Fibroblast of skin of left biceps (primary cell): ENCODE measurements at regions not wholly inside any gene's neighbourhood (a gene's known extent, or its start where the extent isn't known, plus 50 kb on each side); places are given as distances from the start of the nearest gene placed in this dataset.

Experiments used
- DNase-seq, 2 experiments: peaks; one replicate each; pipeline ENCODE4 v3.0.0-alpha.2; 2013; ENCODE audit warnings: low read depth in 2 of 2

DNA sequence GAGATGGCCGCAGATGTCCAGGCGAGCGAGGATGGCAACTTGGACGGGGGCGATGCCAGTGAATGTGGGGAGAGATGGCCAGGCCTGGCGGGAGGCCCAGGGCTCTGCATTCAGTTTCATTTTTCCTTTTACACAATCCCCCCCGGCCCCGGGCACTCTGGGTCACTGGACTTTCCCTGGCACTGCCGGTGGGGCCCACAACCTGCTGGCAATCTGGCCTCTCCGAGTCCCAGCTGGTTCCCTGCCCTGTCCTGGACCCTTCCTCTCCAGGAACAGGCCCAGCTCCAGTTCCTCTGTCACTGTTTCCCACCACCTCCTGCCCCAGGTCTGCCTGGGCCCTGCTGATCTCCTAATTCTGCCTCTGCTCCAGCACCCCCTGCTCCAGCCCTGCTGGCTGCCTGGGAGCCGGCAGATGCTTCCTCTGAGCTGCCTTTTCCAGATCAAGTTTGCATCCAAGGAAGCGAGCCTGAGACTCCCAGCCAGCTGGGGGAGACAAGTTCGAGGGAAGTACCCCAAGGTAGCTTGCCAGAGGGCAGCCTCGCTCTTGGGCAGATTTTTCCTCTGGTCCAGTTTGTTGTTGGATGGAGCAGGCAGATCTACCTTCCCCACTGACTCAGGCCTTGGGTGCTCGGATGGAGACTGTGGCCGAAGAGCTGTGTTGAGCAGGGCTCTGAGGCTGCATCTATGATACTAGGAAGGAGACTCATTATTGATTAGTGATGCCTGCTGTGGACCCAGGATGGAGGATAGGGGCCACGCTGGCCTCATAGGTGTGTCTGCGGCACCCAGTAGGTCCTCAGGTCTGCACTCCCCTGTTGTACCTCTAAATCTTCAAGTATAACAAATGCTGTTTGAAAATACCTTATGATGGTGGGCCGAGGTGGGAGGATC, 83.2 kb downstream of the CEBPB start:
- DNase-seq: no peak

DNA sequence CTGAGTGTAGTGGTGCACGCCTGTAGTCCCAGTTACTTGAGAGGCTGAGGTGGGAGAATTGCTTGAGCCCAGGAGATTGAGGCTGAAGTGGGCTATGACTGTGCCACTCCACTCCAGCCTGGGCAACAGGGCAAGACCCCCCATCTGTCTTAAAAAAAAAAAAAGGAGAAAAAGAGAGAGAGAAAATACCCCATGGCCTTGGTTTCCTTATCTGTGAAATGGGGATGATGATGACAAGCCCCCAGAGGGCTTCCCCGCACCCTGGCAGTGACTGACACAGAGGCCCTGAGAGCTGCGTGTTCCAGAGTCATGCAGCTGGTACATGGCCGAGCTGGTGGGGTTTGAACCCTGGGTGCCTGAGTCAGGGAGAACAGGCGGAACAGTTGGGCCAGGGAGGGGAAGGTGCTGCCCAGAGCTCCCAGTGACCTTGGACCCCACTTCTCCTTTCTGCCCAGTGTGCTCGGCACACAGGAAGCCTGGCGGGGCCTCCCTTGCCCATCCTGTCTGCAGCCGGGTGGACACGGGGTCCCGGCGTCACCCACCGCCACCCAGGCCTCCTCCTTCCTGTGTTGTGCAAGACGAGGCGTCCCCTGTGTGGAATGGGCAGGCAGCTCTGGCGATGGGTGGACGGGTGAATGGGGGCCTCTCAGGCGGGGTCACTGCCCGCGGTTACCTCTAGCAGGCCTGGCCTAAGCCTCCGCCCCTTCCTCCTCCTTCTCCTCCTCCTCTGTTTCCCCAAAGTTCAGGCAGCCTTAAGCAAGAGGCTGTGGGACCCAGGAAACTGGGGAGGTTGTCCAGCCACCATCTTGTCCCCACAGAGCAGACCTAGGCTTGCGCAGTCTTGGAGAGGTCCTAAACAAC, 84.2 kb downstream of the CEBPB start:
- DNase-seq: no peak

DNA sequence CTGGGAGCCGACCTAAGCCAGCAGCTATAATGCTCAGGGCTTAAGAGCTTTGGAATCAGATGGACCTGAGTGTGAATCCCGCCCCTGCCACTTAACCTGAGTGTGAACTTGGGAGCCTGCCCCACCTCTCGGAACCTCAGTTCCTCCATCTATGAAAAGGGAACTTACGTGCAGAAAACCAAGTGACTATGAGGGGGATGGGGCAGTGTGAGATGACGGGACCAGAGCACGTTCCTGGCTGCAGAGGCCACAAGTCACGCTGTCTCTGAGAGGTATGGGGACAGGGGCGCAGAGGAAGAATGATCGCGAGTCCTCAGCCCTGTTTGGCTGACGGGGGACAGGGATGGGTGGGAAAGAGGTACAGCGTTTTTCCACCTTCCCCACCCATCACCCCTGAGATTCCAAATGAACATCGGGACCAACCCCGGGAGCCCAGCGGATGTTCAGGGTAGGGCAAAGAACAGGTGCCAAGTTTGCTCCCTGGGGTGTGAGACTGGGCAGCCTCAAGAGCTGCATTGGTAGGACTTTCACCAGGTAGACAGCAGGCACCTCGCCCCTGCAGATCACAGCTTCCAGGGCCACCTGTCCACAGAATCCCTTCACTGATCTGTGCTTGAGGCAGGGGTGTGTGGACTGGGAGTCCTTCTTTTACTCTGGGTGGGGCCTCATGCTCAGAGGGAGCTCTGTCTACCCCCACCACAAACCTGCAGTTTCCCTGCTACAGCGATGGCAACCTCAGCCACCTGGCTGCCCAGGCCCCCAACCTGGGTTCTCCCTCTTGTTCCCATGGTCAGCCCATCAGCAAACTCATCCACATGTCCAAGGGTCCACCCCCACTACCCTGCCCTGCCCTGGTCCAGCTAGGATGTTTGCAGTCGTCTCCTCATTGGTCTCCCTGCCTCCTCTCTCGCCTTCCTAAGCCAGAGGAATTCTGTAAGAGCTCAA, 85.8 kb downstream of the CEBPB start:
- no peak for DNase-seq

DNA sequence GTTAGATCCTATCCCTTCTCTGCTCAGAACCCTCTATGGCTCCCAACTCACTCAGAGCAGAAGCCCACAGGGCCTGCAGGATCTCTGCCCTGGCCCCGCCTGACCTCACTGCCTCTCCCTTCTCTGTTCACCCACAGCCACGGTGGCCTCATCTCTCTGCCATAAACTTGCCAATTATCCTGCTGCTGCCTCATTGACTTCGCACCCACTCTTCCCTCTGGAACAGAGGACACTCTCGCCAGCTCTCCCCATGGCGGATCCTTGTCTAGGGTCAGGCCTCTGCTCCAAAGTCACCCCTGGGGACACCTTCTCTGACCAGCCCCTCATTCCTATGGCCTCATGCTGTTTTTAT, 86.4 kb downstream of the CEBPB start:
- DNase-seq: no peak

DNA sequence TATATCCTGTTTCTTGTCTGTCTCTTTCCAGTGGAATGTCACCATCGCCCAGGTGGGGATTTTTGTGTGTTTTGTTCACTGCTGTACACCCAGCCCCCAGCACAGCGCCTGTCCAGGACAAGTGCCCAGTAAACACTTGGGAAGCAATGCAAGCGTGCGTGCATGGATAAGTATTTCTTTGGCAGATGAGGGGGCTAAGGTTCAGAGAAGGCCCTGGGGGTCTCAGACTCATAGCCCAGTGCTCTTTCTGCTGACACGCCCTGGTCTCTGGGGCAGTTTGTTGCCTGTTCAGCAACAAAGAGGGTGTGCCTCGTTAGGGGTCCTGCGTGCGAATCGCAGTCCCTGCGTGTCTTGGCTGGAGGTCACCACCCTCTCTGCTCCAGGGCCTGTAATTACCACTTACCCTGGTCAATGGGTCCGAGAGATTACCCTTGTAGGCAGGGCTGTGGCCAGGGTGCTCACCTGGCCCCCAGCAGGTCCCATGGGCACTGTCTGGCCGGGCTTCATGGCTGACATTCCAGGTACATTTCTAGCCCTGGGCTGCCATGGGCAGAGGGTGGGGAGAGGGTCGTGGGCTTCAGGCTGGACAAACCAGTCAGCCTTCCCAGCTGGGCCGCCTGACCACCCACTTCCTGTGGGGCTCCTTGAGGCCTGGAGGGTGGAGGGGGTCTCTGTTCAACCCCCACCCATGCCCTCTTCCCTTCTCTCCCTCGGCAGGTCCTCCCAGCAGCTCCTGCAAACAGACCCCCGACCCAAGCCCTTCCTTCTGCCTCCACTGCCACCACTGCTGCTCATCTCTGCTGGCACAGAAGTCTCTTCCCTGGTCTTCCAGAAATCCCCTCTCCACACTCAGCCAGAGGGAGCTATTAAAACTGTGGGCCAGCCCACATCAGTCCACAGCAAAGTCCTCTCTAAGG, 87.1 kb downstream of the CEBPB start:
- DNase-seq: no peak

DNA sequence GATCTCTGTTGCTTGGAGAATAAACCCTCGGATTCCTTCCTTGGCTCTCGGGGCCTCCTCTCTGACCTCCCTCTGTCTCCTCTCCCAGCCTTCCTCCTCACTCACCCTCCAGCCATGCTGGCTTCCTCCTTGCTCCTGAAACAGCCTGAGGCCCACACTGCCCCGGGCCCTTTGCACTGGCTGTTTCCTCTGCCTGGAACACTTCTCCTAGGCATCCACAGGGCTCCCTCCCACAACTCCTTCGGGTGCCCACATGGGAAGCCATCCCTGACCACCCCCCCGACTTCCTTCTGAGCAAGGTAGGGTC, 87.7 kb downstream of the CEBPB start:
- no peak for DNase-seq

DNA sequence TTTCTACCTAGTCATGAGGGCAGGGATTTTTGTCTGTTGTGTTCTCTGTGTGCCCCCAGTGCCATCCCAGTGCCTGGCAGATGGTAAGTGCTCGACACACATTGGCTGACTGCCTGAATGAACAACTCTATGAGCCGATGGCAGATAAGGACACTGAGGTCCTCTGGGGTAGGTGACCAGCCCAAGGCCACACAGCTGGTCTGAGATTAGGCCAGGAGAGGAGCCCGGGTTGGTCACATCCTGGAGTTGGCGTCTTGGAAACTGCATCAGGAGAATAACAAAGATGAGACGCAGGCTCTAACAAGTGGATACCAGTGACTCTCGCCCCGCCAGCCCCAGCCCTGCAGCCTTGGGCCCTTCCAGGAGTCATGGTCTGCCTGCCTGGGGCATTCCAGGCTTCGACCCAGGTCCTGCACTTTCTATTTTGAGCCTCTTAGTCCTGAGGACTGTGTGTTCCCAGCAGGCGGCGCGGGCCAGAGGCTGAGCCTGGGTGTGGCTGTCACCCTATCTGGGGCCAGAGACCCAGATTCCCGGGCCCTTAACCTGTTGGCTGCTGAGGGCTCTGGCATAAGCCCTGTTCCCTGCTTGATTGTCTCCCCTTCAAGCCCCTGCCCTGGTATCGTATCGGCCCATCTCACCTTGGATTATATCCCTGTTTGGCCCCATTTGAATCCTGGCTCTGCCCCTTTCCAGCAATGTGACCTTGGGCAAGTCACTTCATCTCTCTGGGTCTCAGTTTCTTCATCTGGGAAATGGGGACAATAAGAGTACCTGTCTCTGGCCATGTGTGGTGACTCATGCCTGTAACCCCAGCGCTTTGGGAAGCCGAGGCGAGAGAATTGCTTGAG, 88.3 kb downstream of the CEBPB start:
- DNase-seq: no peak

DNA sequence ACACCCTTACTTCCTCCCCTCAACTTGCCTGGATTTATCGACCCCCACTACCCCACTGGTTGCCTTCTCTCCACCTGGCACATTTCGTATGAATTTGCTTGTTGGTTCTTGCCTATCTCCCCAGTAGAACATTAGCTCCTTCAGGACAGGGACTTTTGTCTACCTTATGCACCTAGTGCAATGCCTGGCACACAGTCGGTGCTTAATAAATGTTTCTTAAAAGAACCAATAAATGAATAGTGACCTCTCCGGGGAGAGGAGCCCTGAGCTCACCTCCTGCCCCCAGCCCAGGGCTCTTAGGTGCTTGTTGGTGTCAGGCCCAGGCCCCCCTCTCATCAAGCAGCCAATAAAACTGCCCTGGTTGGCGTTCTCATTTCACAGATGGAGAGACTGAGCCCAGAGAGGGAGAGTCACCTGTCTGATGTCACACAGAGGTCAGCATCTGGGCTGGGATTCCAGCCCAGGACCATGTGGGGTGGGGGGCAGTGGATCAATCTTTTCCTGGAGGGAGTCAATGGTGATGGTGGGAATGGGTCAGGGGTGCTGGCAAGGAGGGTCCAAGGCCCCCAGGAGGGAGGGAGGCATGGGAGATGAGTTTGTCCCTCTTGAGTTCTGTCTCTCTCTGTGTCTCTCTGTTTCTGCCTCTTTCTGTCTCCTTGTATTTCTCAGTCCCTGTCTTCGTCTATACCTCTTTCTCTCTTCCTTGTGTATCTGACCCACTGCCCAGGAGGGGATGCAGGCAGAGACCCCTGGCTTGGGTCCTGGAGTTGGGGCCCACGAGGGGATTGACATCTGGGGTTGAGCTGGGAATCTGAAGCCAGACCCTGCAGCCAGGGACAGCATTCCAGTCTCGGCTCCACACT, 89.6 kb downstream of the CEBPB start:
- no peak for DNase-seq

DNA sequence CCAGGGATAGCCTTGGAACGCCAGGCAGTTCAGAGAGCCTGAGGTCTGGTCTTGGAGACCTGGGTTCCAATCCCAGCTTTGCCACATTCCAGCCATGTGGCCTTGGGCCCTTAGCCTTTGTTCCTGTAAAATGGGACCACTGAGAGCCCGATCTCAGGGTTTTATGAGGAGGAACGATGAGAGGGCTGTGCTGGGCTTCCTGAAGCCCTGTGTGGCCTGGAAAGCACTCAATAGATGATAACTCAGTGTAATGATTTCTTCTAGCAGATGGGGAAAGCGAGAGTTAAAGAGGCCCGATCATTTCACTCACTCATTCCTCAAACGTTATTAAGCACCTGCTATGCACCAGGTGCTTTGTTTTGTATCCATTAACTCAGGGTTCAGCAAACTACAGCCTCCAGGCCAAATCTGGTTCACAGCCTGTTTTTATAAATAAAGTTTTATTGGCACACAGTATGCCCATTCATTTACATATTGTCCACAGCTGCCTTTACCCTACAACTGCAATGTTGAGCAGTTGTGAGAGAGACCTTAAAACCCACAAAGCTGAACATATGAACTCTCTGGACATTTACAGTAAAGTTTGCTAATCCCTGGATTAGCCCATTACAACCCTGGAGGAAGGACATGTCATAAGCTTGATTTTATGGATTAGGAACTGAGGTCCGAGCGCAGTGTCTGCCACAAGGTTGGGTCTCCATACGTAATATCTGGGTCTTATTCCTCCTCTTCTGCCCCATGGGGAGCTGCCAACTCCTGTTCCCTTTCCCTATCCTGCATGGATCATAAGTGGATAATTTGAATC, 90.4 kb downstream of the CEBPB start:
- no peak for DNase-seq

DNA sequence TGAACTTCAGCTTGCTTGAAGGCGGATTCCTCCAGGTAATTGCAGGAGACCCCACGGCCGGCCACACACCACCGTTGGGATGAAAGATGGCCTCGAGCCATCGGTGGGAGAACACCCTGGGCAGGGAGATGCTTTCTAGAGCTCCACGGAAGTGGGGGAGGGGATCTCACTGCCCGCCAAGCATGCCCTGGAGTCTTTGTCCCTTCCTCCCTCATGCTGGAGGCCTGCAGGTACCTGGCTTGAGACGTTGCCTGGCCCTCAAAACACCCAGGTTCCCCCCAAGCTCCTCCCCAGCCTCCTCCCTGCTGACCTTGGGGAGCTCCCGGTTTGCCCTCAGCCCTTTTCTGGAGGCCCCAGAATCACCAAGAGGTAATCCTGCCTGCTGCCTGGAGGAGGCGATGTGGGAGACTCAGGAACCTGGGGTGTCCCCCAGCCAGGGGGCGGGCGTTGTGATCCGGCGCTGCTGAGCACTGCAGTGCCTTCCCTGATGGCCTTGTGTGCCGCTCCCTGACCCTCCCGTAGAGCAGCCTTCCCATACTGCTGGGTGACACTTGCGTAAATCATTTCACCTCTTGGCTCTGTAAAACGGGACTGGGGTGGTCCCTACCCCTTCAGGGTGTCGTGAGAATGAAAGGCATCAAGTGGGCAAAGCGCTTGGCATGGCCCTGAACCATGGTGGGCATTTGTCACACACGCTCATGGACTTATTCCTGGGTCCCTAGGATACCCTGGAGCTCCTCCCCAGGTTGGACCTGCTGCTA, 91.4 kb downstream of the CEBPB start:
- no peak for DNase-seq

DNA sequence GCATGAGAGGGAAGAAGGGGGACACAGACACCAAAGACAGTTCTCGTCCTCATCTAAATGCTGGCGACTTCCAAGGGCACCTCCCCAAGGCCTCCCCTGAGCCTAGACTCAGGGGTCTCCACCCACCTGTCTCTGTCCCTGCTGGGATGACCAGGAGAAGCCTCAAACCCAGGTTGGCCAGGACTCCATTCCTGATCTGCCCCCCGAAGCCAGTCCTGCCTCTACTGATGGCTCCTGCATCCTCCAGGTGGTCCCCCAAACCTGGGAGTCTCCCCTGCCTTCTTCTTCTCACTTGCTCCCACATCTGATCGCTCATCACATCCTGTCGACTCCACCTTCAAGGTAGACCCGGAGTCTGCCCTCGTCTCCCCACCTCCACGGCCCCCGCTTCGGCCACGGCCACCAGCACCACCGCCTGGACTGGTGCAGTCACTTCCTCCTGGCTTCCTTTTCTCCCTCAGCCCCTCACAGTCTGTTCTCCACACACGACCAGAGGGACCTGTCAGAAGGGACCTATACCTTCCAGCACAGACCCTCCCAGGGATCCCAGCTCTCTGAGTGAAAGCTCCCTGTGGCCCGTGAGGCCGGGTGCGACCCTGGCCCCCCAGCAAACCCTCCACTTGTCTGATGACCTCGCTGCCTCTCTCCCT, 92.1 kb downstream of the CEBPB start:
- DNase-seq: no peak

DNA sequence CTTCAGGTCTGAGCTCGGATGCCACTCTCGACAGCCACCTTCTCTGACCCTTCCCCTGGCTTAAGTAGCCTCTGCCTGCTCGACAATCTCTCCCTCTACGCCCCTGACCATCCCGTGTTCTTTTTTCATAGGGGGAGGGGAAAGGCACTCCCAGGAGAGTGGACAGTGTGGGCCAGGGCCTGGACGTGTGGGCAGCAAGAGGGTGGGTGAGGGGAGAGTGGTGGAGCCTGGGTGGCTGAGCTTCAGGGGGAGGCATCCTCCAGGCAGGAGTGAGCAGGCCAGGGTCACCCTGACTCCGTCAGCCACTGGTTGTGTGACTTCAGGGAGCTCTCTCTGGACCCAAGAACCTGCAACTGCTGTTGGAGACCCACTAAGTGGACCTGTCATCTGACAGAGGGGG, 92.7 kb downstream of the CEBPB start:
- DNase-seq: no peak

DNA sequence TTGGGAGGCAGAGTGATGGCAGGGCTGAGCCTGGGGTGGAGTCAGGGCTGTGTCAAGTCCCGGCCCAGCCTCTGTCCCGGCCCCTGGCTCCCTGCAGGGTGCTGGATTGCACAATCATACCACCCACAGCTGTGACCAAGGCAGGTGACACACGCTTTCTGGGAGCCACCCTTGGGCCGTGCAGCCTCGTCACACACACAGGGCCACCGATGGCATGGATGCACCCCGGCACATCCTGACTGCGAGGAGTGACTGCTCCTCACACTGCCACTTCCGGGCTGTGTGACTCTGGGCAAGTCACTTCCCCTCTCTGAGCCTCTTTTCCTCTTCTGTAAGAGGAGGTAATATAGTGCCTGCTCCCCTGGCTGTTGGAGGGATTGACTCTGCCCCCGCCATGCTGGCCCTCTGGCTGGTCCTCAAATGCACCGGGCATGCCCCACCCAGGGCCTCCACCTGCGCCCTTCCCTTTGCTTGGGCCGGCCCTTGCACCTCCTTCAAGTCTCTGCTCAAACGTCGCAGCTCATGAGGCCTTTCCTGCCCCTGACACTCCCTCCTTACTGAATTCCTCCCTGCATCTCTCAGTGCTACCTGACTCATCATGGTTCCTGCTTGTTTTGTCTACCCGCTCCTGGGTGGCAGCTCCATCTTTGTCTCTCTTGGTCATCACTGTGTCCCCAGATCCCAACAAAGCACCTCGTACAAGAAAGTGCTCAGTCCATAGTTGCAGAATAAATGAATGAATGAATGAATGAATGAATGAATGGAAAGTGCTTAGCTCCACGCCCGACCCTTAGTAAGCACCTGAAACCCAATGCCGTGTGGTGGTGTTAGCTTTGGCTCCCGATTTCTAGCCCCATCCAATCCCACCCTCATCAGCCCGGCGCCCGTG, 93.5 kb downstream of the CEBPB start:
- DNase-seq: no peak

DNA sequence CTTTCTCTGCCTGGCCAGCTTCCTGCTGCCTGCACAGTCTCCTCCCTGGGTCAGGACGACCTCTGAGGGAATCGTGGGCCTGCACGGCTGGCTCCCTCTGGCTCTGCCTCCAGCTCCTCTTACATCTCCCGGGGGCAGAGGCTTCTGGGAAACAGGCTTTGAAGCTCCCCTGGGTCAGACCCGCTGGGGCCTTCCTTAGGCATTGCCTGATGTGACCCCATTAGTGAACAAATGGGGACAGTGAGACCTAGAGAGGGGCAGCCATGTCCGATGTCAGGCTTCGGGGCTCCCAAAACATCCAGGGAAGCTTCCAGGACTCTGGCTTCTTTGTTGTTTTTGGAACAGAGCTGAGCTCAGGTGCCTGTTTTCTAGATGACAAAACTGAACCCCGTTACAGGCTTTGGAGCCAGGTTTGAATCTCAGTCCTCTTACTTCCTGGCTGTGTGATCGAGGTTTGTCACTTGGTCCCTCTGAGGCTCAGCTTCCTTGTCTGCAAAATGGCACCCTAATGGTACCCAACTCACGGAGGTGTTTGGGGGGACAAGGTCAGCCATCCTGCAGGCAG, 94.3 kb downstream of the CEBPB start:
- DNase-seq: no peak

DNA sequence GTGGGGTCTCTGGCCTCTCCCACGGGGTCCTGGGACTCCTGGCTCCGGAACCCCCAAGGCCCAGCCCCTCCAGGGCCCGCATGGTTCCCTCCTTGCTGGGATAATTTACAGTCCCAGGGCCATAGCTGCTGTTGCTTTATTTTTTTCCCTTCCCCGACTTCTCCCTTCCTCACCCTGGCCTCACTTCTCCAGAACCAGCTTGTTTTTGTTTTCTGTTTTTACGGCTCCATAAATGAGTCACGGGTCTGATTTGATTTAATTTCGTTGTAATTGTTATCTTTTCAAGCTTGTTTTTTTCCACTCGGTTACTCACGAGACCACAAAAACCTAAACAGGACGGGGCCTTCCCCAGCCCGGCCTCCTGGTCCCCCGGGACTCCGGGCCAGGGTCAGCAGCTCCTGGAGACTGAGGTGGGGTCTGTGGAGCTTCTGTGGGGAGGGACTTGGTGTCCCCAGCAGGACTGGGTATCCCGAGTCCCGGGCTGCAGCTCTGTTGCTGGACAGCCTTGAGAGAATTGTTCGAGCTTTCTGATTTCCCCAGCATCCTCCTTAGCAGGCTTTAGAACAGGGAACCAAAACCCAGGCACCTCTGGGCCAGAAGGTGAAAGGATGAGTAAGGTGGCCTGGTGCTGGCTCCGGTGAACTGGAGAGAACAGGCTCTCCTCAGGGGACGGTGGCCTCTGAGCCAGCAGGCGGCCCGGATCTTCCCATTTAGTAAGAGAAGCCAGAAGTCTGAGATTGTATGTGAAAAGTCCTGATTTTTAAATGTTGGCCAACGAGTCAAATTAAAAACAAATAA, 94.9 kb downstream of the CEBPB start:
- no peak for DNase-seq
